ENCODE measurements at regions not wholly inside any gene's neighbourhood (a gene's known extent, or its start where the extent isn't known, plus 50 kb on each side); places are given as distances from the start of the nearest gene placed in this dataset.

GRCh38 chr5:162209005-162209605 lies 141.5 kb downstream of the GABRG2 start:
- no peak overlapping the region for H3K4me3 ChIP-seq (ENCODE audit: low read depth, low read length)
- TF ChIP-seq CTCF (IDR thresholded peaks at IDR 0.05; ENCODE audit: insufficient read depth, low read length): no peak
- no peak for DNase-seq (ENCODE audit: low read depth)

GRCh38 chr5:162214551-162214950 lies 147.0 kb downstream of the GABRG2 start:
- H3K4me3 ChIP-seq (ENCODE audit: low read depth, low read length): no peak overlapping the region
- DNase-seq (ENCODE audit: low read depth): no peak
- no peak for TF ChIP-seq CTCF (IDR thresholded peaks at IDR 0.05; ENCODE audit: insufficient read depth, low read length)

GRCh38 chr5:162217037-162217436 lies 149.5 kb downstream of the GABRG2 start:
- DNase-seq (ENCODE audit: low read depth): no peak
- TF ChIP-seq CTCF (IDR thresholded peaks at IDR 0.05; ENCODE audit: insufficient read depth, low read length): no peak

GRCh38 chr5:162221910-162222309 lies 154.3 kb downstream of the GABRG2 start:
- no peak overlapping the region for H3K4me3 ChIP-seq (ENCODE audit: low read depth, low read length)
- no peak for DNase-seq (ENCODE audit: low read depth)
- TF ChIP-seq CTCF (IDR thresholded peaks at IDR 0.05; ENCODE audit: insufficient read depth, low read length): no peak

More at GRCh38 chr5:162217037-162217436, 149.5 kb downstream of the GABRG2 start:
- no peak overlapping the region for H3K4me3 ChIP-seq (ENCODE audit: low read depth, low read length)

- DNase-seq (ENCODE audit: low read depth): no peak
- TF ChIP-seq CTCF (IDR thresholded peaks at IDR 0.05; ENCODE audit: insufficient read depth, low read length): no peak
- no peak overlapping the region for H3K4me3 ChIP-seq (ENCODE audit: low read depth, low read length)
Measured at GRCh38 chr5:162227075-162227474, 159.5 kb downstream of the GABRG2 start.

- no peak for DNase-seq (ENCODE audit: low read depth)
- no peak overlapping the region for H3K4me3 ChIP-seq (ENCODE audit: low read depth, low read length)
- TF ChIP-seq CTCF (IDR thresholded peaks at IDR 0.05; ENCODE audit: insufficient read depth, low read length): no peak
Measured at GRCh38 chr5:162230348-162230747, 162.8 kb downstream of the GABRG2 start.

- TF ChIP-seq CTCF (IDR thresholded peaks at IDR 0.05; ENCODE audit: insufficient read depth, low read length): no peak
- H3K4me3 ChIP-seq (ENCODE audit: low read depth, low read length): no peak overlapping the region
- DNase-seq (ENCODE audit: low read depth): no peak
Measured at GRCh38 chr5:162231522-162231921, 163.9 kb downstream of the GABRG2 start.
